IPS-15b (cell line): ENCODE measurements at regions not wholly inside any gene's neighbourhood (a gene's known extent, or its start where the extent isn't known, plus 50 kb on each side); places are given as distances from the start of the nearest gene placed in this dataset.

Experiments
- H3K27me3 ChIP-seq: one replicate; pipeline ENCODE4 v1.6.1; 2013; ENCODE audit warnings: low read length; ENCODE audit not compliant: control insufficient read depth, insufficient read depth
- H3K36me3 ChIP-seq: one replicate; pipeline ENCODE4 v1.6.1; 2013; ENCODE audit warnings: low read length; ENCODE audit not compliant: control insufficient read depth, insufficient read depth
- H3K4me1 ChIP-seq: one replicate; pipeline ENCODE4 v1.6.1; 2013; ENCODE audit warnings: mild to moderate bottlenecking, low read length; ENCODE audit not compliant: control insufficient read depth, insufficient read depth
- H3K4me3 ChIP-seq: one replicate; pipeline ENCODE4 v1.5.1; 2013; ENCODE audit warnings: low read depth, low read length
- H3K9ac ChIP-seq: one replicate; pipeline ENCODE4 v1.6.1; 2013; ENCODE audit warnings: low read depth, mild to moderate bottlenecking, low read length
- H3K9me3 ChIP-seq: one replicate; pipeline ENCODE4 v1.6.1; 2013; ENCODE audit warnings: mild to moderate bottlenecking, low read length; ENCODE audit not compliant: control insufficient read depth, insufficient read depth

DNA sequence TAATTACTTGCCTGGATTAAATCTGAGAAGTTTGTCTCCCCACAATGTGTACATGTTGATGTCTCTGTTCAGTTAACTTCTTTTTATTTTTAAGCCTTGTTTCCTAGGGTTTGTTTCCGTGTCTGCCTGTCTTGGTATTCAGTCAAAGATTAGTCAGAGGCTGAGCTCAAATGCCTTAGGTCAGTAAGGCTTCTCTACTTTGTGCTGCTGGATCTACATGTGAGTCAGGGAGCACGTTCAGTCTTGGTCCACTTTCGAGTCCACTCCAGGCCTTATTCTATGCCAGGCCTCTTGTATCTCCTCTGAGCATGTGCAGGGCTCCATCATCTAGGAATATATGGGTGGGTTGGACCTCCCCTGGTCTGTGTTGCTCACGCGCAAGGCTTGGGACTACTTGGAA is 93.3 kb upstream of the FZD8 start:
- no peak overlapping the region for H3K4me3 ChIP-seq
- H3K36me3 ChIP-seq, result no peaks in the 10 kb centered on the region

DNA sequence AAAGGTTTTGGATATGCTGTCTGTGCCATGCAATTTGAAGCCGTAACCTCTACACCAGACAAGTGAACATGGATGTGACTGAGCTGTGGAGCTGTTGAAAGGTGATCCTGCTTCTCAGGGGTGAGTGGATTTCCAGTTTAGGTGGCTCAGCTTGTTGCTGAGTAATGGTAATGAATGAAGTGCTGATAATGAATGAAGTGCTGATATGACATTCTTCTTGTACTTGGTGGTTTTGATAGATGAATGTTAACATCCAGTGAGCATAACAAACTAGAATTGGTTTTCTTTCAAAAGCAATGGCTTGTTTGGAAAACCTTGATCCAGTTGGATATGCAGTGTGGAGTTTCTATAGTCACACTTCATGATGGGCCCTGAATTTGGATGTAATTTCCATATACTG is 89.7 kb upstream of the FZD8 start:
- Histone ChIP-seq H3K36me3 (no peaks in the 10 kb centered on the region), H3K4me3 (no peak overlapping the region), H3K4me1 (no peaks in the 10 kb centered on the region), H3K9me3 (no peaks in the 10 kb centered on the region), H3K9ac (no peak overlapping the region), H3K27me3 (no peaks in the 10 kb centered on the region)

More for the DNA sequence above, 93.3 kb upstream of the FZD8 start:
- Histone ChIP-seq H3K4me1 (no peaks in the 10 kb centered on the region), H3K9me3 (no peaks in the 10 kb centered on the region), H3K27me3 (no peaks in the 10 kb centered on the region), H3K9ac (no peak overlapping the region)

DNA sequence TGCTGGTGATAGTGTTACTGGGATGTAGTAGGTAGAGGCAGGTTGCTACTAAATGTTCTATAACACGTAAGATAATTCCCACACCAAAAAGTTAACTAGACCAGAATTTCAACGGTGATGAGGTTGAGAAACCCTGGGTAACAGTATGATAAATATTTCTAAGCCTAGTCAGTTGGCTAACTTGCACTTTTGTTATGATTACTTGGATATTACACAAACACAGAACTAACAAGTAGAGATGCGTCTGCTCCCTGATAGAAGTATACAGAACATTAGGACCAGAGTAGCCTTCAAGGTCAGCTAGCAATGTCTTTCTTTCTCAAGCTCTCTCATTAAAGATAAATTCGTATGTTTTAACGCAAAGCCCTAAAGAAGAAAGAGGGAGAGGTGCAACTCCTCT is 86.2 kb upstream of the FZD8 start:
- Histone ChIP-seq H3K9me3 (no peaks in the 10 kb centered on the region), H3K4me3 (no peak overlapping the region), H3K9ac (no peak overlapping the region), H3K4me1 (no peaks in the 10 kb centered on the region), H3K27me3 (no peaks in the 10 kb centered on the region), H3K36me3 (no peaks in the 10 kb centered on the region)

DNA sequence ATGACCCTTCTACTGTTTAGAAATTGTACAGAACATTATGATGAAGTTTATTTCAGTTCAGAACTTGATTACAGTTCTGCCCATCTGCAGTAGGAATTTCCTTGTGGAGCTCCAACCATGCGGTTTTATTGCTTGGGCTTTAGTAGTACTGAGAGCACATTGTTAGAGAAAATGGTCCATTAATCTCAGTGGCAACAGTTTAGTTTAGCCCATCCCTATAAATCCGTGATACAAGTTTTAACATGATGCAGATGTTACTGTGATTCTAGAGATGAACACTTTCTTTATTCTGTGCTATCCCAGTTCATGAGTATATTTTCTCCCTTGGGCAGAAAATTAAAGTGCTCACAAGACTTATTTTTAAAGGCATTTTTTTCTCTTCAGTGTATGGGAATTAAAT is 84.8 kb upstream of the FZD8 start:
- no peaks in the 10 kb centered on the region for H3K4me1 ChIP-seq
- H3K9me3 ChIP-seq, result no peaks in the 10 kb centered on the region
- no peaks in the 10 kb centered on the region for H3K27me3 ChIP-seq
- H3K9ac ChIP-seq, result no peak overlapping the region
- no peak overlapping the region for H3K4me3 ChIP-seq
- H3K36me3 ChIP-seq, result no peaks in the 10 kb centered on the region

DNA sequence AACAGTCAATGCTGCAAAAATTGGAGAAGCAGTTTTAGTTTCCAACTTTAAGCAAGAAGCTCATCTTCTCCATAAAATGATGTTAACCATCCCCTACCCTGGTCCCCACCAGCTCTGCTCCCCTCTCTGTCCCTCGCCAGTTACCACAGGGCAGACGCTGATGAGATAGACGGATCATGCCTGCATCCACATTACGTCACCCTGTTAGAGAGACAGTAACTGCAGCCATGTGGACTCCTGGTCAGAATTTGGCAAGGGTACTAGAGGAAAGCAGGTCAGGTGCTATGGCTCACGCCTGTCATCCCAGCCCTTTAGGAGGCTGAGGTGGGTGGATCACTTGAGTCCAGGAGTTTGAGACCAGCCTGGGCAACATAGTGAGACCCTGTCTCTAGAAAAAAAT is 81.9 kb upstream of the FZD8 start:
- Histone ChIP-seq H3K4me3 (no peak overlapping the region), H3K9me3 (no peaks in the 10 kb centered on the region), H3K27me3 (no peaks in the 10 kb centered on the region), H3K9ac (no peak overlapping the region), H3K4me1 (no peaks in the 10 kb centered on the region), H3K36me3 (no peaks in the 10 kb centered on the region)

DNA sequence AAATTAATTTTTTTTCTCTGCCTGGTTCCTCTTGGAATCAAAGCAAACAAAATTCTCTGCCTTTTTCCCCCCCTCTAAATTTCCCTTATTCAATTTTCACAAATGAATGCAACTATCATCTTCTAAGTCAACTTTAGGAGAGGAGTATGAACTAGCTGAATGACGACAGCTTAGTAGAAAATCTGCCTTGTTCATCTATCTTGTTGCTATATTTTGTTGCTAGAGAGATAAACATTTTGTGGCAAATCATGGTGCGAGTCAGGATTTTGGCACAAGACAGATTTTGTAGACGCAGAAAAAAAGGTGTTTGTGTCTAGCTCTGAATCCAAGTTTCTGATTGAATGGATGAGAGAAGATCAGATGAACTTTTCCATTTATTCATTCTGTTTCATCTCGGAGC is 81.0 kb upstream of the FZD8 start:
- Histone ChIP-seq H3K36me3 (no peaks in the 10 kb centered on the region), H3K4me1 (no peaks in the 10 kb centered on the region), H3K9me3 (no peaks in the 10 kb centered on the region), H3K27me3 (no peaks in the 10 kb centered on the region), H3K9ac (no peak overlapping the region), H3K4me3 (no peak overlapping the region)

DNA sequence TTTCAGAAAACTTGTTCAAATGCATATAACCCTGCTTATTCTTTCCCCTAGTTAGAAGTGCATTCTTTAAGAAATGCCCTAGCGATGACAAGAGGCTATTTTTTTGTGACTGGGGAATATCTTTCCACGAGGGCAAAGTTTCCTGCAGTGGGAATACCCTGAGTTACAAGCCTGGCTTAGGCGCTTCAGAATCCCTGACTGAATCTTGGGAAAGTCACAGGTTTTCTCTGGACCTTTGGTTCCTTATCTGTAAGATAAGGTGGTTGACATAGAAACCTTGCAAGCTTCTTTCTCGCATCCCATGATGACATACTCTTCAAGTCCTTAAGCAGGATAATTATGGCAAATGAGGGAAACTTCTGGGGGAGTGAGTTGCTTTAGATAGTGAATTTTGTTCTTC is 80.5 kb upstream of the FZD8 start:
- H3K9ac ChIP-seq, result no peak overlapping the region
- no peaks in the 10 kb centered on the region for H3K36me3 ChIP-seq
- H3K27me3 ChIP-seq, result no peaks in the 10 kb centered on the region
- no peaks in the 10 kb centered on the region for H3K9me3 ChIP-seq
- H3K4me1 ChIP-seq, result no peaks in the 10 kb centered on the region
- H3K4me3 ChIP-seq, result no peak overlapping the region

DNA sequence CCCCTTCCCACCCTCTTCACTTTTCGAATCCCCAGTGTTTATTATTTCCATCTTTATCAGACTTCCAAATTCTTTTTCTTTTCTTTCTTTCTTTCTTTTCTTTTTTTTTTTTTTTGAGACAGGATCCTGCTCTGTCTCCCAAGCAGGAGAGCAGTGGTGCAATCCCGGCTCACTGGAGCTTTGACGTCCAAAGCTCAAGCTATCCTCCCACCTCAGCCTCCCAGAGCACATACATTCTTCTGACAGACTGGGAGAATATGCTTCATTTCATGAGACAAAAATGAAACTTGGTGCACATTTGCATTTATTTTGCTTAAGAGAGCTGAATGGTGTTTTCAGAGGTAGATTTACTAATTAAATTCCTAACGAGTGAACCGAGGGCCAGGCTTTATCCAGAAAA is 80.1 kb upstream of the FZD8 start:
- Histone ChIP-seq H3K9me3 (no peaks in the 10 kb centered on the region), H3K9ac (no peak overlapping the region), H3K27me3 (no peaks in the 10 kb centered on the region), H3K4me3 (no peak overlapping the region), H3K4me1 (no peaks in the 10 kb centered on the region), H3K36me3 (no peaks in the 10 kb centered on the region)

DNA sequence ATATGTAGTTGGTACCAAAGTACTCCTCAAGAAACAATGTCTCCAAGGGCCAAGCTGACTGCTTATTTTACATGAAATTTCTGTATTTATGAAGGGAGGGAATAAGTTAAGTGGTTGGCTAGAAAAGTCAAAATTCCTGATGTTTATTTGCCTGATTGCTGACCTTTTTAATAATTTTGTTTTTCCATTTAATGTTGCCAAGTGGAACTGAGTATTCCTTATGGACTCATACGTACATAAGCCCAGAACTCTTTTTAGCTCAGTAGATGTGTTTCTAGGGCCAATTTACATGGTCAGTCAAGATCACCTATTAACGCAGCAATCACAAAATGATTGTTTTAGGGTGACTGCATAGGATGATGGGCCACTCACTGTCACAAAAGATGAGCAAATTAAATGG is 78.3 kb upstream of the FZD8 start:
- Histone ChIP-seq H3K9me3 (no peaks in the 10 kb centered on the region), H3K4me1 (no peaks in the 10 kb centered on the region), H3K27me3 (no peaks in the 10 kb centered on the region), H3K36me3 (no peaks in the 10 kb centered on the region), H3K4me3 (no peak overlapping the region), H3K9ac (no peak overlapping the region)

DNA sequence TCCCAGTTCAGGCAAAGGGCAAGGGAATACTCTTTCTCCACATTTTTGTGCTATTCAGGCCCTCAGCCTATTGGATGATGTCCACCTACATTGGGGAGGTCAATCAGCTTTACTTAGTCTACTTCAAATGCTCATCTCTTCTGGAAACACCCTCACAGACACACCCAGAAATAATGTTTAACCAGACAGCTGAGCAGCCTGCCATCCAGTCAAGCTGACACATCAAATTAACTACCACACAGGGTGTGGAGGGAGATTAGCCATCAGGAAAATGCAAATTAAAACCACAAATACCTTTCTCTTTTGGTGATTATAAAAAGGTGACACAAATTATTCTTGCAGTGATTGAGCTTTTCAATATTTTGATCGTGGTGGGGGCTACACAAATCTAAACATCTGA is 74.7 kb upstream of the FZD8 start:
- peaks cover 1% of the 10 kb centered on the region for H3K4me1 ChIP-seq
- H3K36me3 ChIP-seq, result no peaks in the 10 kb centered on the region
- no peak overlapping the region for H3K9ac ChIP-seq
- H3K4me3 ChIP-seq, result no peak overlapping the region
- H3K27me3 ChIP-seq, result no peaks in the 10 kb centered on the region
- H3K9me3 ChIP-seq, result no peaks in the 10 kb centered on the region

DNA sequence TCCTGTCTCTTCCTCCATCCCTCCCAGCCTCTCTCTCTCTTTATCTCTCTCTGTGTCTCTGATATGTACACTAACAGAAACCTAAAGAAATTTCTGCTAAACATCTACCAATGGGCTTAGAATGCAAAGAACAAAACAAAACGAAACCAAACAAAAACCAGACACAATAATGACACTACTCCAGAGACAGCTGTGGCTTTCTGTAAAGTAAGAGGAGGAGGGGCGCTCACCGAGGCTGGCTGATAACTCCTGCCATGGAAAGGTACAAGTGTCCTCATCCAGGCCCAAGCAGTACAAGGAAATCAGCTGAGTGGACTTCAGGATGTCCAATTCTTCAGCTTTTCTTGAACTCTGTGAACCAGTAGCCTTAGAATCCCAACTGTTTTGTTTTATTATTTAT is 70.4 kb upstream of the FZD8 start:
- Histone ChIP-seq H3K4me1 (peaks cover 3% of the 10 kb centered on the region), H3K4me3 (no peak overlapping the region), H3K27me3 (no peaks in the 10 kb centered on the region), H3K36me3 (no peaks in the 10 kb centered on the region), H3K9me3 (no peaks in the 10 kb centered on the region), H3K9ac (no peak overlapping the region)

DNA sequence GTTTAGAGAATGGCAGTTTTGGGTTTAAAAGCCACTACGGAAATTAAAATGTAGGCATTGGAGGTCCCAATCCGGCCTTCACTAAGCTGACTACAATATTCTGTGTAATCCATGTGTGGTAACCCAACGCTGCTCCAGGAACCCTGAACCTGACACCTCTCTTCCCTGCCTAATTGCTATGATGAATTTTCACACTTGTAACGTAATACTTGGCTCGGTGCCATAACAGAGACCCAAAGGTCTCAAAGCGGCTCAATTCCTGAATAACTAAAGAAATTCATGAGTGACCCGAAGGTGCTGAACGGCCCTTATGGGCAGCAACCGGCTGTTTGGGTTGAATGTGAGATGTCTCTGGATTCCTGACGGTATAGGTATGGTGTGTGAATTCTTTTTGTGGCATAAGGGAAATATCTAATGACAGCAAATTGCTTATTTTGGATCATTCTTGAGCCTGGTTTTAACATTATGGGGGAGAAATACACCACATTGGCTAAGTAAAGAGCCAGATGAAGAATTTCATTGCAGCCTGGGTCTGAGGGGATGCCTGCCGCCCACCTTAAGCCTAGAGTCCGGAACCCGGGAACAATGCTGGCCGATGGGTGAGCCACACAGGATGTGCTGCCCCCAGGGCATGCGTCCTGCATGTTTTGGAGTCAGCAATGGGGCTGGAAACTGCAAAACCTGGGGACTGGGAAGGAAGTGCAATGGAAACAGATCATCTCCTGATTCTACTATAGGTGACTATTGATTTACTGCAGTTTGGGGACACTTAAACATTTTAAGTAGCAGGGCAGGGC is 69.7 kb upstream of the FZD8 start:
- Histone ChIP-seq H3K9ac (no peak overlapping the region), H3K4me3 (no peak overlapping the region)

More for the DNA sequence above, 69.7 kb upstream of the FZD8 start:
- Histone ChIP-seq H3K36me3 (no peaks in the 10 kb centered on the region), H3K27me3 (no peaks in the 10 kb centered on the region), H3K9me3 (no peaks in the 10 kb centered on the region), H3K4me1 (peaks cover 3% of the 10 kb centered on the region)
